CD1c-positive myeloid dendritic cell (primary cell): ENCODE measurements at regions not wholly inside any gene's neighbourhood (a gene's known extent, or its start where the extent isn't known, plus 50 kb on each side); places are given as distances from the start of the nearest gene placed in this dataset.

ENCODE experiments used
- DNase-seq: peaks from one replicate; pipeline ENCODE4 v3.0.0-alpha.2; 2016; ENCODE audit errors: extremely low spot score

- no peak for DNase-seq
Observed at GRCh38 chr2:41061356-41061755, 609.5 kb upstream of the SLC8A1 start.

- no peak for DNase-seq
Observed at GRCh38 chr2:41062336-41062735, 610.4 kb upstream of the SLC8A1 start.

- no peak for DNase-seq
Observed at GRCh38 chr2:41066168-41066567, 614.3 kb upstream of the SLC8A1 start.

GRCh38 chr2:41068740-41069139 is 616.9 kb upstream of the SLC8A1 start:
- DNase-seq = no peak

- DNase-seq = no peak
Observed at GRCh38 chr2:41078341-41078740, 626.5 kb upstream of the SLC8A1 start.

- DNase-seq = no peak
Observed at GRCh38 chr2:41079011-41079410, 627.1 kb upstream of the SLC8A1 start.

GRCh38 chr2:41084321-41084720 is 632.4 kb upstream of the SLC8A1 start:
- no peak for DNase-seq

GRCh38 chr2:41087946-41088345 is 636.1 kb upstream of the SLC8A1 start:
- no peak for DNase-seq

GRCh38 chr2:41101281-41101680 is 649.4 kb upstream of the SLC8A1 start:
- no peak for DNase-seq

GRCh38 chr2:41109744-41110143 is 657.9 kb upstream of the SLC8A1 start:
- no peak for DNase-seq

- DNase-seq = no peak
Observed at GRCh38 chr2:41111836-41112627, 660.1 kb upstream of the SLC8A1 start.

GRCh38 chr2:41116106-41116797 is 664.4 kb upstream of the SLC8A1 start:
- DNase-seq = no peak

GRCh38 chr2:41119489-41119888 is 667.6 kb upstream of the SLC8A1 start:
- DNase-seq = no peak

GRCh38 chr2:41123341-41123740 is 671.5 kb upstream of the SLC8A1 start:
- DNase-seq = no peak

GRCh38 chr2:41127351-41127750 is 675.5 kb upstream of the SLC8A1 start:
- no peak for DNase-seq

- no peak for DNase-seq
Observed at GRCh38 chr2:41129988-41130387, 678.1 kb upstream of the SLC8A1 start.

- no peak for DNase-seq
Observed at GRCh38 chr2:41137031-41137430, 685.1 kb upstream of the SLC8A1 start.

- DNase-seq = no peak
Observed at GRCh38 chr2:41141146-41141791, 689.4 kb upstream of the SLC8A1 start.

GRCh38 chr2:41142478-41142877 is 690.6 kb upstream of the SLC8A1 start:
- no peak for DNase-seq

GRCh38 chr2:41145066-41145465 is 693.2 kb upstream of the SLC8A1 start:
- no peak for DNase-seq

- no peak for DNase-seq
Observed at GRCh38 chr2:41149054-41149453, 697.2 kb upstream of the SLC8A1 start.

- DNase-seq = no peak
Observed at GRCh38 chr2:41151746-41152145, 699.9 kb upstream of the SLC8A1 start.

- DNase-seq = no peak
Observed at GRCh38 chr2:41152318-41152717, 700.4 kb upstream of the SLC8A1 start.
